Urothelium cell line (cell line): ENCODE measurements at regions not wholly inside any gene's neighbourhood (a gene's known extent, or its start where the extent isn't known, plus 50 kb on each side); places are given as distances from the start of the nearest gene placed in this dataset.

Source experiments
- DNase-seq: peaks from one replicate; pipeline ENCODE4 v3.0.0; 2011; ENCODE audit warnings: low spot score, mixed read lengths
- FAIRE-seq: peaks from 2 replicates; lab custom pipeline; 2011; peaks lifted over from hg19 to GRCh38; lab: Jason Lieb, UNC

- no peak for FAIRE-seq
- DNase-seq, result no peak
Measured at GRCh38 chr5:5584751-5585150, 162.3 kb downstream of the ICE1 start.

DNA sequence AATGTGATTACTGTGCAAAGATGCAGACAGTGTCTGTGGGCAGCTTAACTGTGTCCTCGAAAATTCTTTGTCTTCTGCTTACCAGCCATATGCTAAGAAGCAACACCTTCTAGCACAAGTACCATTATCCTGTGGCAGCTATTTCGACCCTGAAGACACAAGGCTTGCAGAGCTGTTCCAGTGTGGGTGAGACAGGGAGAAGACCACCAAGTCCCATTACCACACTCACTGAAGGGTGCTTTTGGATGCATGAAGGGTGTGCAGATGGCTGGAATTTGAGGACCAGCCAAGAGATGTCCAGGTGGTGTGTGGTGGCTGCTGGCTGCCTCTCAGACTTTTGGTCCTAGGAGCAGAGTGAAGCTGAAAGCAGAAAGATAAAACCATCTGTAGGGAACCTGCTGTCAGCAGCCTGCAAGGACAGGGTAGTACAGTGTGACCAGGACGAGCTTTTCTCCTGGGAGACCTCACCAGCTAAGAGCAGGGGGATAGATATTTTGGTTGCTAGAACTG is 161.8 kb downstream of the ICE1 start:
- FAIRE-seq (no peak), DNase-seq (no peak)

- DNase-seq (no peak), FAIRE-seq (no peak)
Measured at GRCh38 chr5:5583832-5584231, 161.4 kb downstream of the ICE1 start.

- no peak for FAIRE-seq
- DNase-seq, result no peak
Measured at GRCh38 chr5:5583023-5583765, 160.7 kb downstream of the ICE1 start.

DNA sequence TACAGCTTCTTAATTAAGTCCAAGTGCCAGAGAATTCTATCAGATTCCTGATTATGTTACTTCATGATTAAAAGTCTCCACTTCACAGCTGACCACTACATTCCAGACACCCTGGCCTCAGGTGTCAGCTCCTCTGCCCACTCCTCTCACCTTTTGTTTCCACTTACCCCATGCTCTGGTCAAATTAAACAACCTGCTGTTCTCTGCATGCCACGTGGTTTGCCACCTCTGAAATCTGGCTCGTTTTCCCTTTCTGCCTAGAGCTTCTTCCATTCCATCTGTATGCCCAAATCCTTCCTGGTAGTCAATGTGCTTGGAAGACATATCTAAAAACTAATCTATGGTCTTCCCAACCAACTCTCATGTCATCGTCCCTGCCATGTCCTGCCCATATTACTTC is 158.6 kb downstream of the ICE1 start:
- no peak for FAIRE-seq
- DNase-seq, result no peak

- DNase-seq (no peak), FAIRE-seq (no peak)
Measured at GRCh38 chr5:5576744-5577143, 154.3 kb downstream of the ICE1 start.

DNA sequence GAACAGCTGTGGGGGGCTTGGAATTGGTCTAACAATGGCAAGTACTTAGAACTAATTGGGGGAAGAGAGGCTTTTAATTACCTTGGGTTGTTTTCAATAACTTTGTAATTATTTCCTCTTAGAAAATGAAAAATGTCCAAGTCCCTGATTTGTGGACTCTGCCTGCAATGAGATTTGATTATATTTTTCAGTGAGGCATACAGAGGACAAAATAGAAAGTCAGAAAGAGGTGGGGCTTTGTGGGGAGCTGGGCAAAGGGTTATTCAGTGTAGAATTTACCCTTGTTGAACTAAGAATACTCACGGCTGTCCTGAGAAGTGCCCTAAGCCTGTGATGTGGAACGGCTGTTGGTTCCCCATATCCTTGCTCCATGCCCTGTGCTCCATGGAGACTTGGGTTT is 153.0 kb downstream of the ICE1 start:
- DNase-seq, result no peak
- FAIRE-seq, result no peak

DNA sequence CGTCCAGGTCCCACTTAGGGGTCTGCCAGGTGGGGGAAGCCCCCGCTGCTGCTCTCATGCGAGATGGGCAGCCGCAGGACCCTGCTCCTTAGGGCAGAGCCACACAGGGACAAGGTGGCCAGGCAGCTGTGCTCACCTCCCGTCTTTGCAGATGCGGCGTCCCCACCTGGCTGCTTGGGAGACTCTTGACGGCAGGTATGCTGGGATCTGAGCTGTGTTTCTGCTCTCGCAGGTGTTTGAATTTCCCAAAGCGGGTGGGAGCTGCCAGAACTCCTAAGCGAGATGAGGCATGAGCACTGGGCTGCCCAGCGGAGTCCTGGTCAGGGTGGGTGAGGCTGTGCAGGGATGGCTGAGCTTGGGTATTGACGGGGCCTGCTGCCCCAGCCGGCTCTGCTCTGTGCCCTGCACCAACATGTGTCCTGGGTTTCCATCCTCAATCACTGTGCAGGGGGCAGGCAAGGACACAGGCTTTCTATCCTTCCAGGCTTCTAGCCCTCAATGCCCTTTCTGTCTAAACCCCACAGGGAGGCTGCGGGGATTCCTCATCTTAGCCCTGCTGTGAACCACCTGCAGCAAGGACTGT is 151.4 kb downstream of the ICE1 start:
- DNase-seq, result no peak
- no peak for FAIRE-seq

DNA sequence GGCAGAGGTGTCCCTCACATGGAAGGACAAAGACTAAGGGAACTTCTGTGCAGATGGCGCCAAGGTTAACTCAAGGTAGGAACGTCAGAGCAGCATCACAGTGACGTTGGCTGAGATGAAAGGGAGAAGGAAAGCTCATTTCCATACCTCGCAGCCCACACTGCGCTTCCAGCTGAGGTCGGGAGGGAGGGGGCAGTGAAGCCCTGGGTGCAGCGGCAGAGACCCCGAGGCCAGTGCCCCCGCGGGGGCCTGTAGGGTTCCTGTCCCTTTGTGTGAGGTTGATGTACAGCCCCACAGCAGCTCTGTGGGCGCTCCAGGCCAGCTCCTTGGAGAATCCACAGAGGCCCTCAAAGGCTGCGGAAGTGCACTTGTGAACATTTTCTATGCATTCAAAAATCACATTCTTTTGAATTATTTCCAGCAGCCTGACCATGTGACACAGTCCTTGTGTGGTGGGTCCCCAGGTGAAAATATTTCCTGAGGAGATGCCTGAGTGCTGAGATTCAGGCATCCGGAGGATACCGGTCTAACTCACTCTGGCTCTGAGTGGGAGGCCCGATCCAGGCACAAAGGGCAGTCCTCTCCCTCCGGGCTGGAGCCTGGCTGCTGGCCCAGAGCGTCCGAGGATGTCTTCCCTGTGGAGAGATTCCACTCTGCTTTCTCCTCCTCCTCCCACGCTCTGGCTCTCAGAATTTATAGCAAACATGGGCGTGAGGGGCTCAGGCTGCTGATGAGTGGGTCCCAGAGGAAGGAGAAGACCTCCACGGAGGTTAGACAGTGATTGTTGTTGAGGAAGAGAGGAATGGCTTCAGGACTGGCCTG is 150.7 kb downstream of the ICE1 start:
- FAIRE-seq (no peak), DNase-seq (no peak)

DNA sequence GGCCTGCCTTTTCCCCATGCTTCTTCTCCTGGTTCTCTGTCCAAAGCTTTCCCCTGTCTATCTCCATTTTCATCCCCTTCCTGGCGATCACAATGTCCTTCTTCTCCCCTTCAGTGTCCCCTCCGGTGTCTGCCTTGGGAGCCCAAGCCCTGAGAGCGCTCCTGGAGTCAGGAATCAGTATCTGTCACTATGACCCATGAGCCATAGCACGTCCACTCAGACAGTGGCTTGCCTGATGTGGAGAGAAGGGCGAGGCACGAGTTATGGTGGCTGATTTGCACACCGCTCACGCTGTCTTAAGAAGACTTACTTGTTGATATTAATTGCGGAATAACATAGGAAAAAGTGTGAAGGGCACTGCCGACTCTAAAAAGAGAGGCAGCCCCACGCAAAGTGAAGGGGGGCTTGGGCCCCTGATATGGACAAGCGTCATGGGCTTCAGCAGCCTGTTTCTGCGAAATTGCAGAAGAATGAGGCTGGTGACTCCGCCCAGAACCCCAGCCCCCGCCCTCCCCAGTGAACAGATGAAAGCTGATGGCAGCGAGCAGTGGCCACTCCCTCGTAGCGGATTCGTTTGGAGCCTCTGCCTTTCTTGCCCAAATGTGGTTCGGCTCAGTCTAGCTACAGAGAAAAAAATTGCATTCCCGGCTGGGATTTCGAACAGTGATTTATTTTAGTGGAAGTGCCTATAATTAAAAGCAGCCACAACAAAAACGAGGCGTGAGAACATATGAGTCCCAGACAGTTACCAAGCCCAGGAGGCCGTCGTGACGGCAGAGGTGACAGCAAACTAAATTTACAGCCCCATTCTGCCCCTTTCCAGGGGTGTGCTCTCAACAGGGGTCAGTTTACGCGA is 149.8 kb downstream of the ICE1 start:
- no peak for FAIRE-seq
- no peak for DNase-seq

DNA sequence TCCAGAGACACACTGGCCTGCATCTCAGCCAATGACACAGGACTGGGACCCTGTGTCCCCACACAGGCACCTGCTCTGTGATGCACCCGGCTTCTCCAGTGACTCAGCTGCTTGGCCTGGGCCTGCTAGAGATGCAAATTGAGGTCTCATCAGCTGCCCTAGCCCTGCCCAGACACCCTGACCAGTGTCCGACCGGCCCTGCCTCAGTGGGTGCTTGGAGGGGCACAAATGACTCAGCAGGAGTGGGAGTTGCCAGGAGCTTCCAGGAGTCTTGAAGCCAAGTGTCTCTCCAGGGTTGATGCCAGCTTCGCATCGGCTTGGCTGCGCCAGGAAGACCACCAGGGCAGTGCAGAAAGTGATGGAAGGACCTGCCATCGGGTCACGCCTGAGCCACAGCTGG is 148.2 kb downstream of the ICE1 start:
- FAIRE-seq (no peak), DNase-seq (no peak)

- no peak for DNase-seq
Measured at GRCh38 chr5:5564898-5565297, 142.4 kb downstream of the ICE1 start.

DNA sequence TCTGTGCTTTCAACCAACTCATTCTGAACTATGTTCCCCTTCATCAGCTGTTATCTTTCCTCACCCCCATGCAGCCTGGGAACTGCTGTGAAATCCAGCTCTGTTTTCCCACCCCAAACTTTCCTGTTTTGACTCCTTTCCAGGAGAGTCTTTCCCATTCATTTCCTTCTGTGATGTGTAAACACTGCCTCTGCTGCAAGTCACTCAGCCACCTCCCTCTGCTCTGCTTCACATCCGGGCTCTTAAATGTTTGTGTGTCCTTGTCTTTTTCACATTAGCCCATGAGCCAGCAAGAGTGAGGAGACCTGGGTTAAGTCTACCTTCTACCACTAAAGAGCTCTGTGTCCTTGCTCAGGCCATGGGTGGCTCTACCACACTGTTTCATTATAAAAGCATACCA is 137.5 kb downstream of the ICE1 start:
- FAIRE-seq (no peak), DNase-seq (no peak)

More at GRCh38 chr5:5564898-5565297, 142.4 kb downstream of the ICE1 start:
- no peak for FAIRE-seq

GRCh38 chr5:5558638-5559527 is 136.4 kb downstream of the ICE1 start:
- no peak for DNase-seq

GRCh38 chr5:5558102-5558501 is 135.6 kb downstream of the ICE1 start:
- DNase-seq (no peak), FAIRE-seq (no peak)

More at GRCh38 chr5:5558638-5559527, 136.4 kb downstream of the ICE1 start:
- no peak for FAIRE-seq

DNA sequence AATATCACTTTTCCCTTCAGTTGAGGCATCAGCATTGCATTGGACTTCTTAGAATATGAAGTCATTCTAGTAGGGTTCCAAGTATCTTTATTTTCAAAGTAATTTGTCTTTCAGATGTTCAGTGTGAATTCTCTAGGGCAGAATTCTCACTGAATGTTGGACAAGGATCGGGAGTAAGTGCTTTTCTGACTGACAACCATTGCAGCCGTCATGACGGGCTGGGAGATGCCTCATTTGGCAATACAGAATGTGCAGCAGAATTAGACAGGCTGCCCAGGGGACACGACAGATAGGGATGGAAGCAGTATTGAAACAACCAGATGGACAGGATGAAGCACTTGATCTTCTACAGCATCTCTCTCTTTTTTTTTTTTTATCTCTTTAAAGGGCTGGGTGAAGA is 129.0 kb downstream of the ICE1 start:
- DNase-seq, result no peak
- FAIRE-seq, result no peak

DNA sequence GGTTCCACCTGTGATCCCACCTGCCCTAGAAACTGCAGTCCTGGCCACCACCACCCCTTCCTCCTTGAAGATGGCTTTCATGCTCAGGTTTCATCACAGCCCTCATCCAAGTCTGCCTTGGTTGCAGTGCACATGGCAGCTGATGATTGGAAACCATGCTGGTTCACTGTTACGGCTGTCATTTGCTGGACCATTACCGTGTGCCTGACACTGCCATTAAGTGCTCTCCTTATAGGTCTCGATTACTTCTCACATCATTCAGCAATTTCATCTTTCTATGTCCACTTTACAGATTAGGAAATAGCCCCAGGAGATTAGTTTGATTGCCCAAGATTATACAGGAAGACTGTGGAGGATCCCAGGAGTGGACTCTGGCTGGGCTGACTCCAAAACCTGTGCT is 123.9 kb downstream of the ICE1 start:
- FAIRE-seq, result no peak

DNA sequence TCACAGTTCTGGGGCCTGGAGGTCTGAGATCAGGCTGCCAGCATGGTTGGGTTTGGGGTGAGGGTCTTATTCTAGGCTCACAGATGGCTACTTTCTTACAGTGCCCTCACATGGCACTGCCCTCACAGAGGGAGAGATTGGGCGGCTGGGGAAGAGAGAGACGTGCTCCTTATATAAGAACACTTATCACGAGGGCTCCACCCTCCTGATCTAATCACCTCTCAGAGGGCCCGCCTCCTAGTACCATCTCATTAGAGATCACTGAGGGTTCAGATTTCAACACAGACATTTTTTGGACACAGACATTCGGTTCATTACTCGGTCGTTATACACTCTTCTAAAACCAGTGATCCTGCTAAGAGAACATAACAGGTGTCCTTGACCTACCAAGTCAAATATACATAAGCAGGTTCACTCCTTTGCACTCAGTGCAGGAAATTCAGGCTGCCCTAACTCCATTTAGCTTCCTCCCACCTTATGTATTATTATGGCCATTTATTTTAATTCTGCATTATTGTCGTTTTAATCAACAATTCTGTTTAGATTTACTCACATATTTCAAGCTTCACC is 121.7 kb downstream of the ICE1 start:
- DNase-seq (no peak), FAIRE-seq (no peak)

More for the DNA sequence above, 123.9 kb downstream of the ICE1 start:
- no peak for DNase-seq

GRCh38 chr5:5542654-5543053 is 120.2 kb downstream of the ICE1 start:
- DNase-seq, result no peak
- no peak for FAIRE-seq
